Stomach (tissue), 8 donors: ENCODE measurements at regions not wholly inside any gene's neighbourhood (a gene's known extent, or its start where the extent isn't known, plus 50 kb on each side); places are given as distances from the start of the nearest gene placed in this dataset.

ENCODE experiments used
- DNase-seq, 2 donors: peaks; one replicate each; pipeline versions ENCODE4 v3.0.0 to v3.0.0-alpha.2; 2013 to 2019
- H3K27ac ChIP-seq, 5 donors: fragments of 200-600 bp in 4 of 5; sonication (generic) in 4 of 5; one replicate each; pipeline ENCODE4 v1.5.1; 2013 to 2019; ENCODE audit warnings: mild to moderate bottlenecking in 1 of 5, moderate library complexity in 1 of 5
- H3K27me3 ChIP-seq, 3 donors: fragments of 200-600 bp; sonication (generic); one replicate each; pipeline ENCODE4 v1.5.1; 2017 to 2019; ENCODE audit warnings: mixed run types in 1 of 3
- H3K36me3 ChIP-seq, 4 donors: fragments of 200-600 bp; sonication (generic); 1 replicate in 3 of 4; 2 replicates in 1 of 4; pipeline ENCODE4 v1.5.1; 2016 to 2019
- H3K4me1 ChIP-seq, 4 donors: fragments of 200-600 bp; sonication (generic); one replicate each; pipeline ENCODE4 v1.5.1; 2016 to 2019
- H3K4me3 ChIP-seq, 4 donors: fragments of 200-600 bp; sonication (generic) in 3 of 4; one replicate each; pipeline ENCODE4 v1.5.1; 2016 to 2019; ENCODE audit warnings: mild to moderate bottlenecking in 1 of 4
- H3K9me3 ChIP-seq, 4 donors: fragments of 200-600 bp; sonication (generic); one replicate each; pipeline ENCODE4 v1.5.1; 2016 to 2019
- CTCF ChIP-seq, 7 experiments: fragments of 450-650 bp in 4 of 7; fragments of 200-600 bp in 3 of 7; sonication (generic) in 3 of 7; IDR thresholded peaks; one replicate each; pipeline ENCODE4 v1.5.1; 2016 to 2019; ENCODE audit warnings: antibody characterized with exemption in 7 of 7, control low read depth in 2 of 7, mild to moderate bottlenecking in 1 of 7
- EP300 ChIP-seq: sonication (generic); formaldehyde crosslinking; IDR thresholded peaks from one replicate; pipeline ENCODE4 v1.6.1; 2017; ENCODE audit warnings: antibody characterized with exemption
- POLR2A ChIP-seq, 4 donors: fragments of 450-650 bp; IDR thresholded peaks; one replicate each; pipeline ENCODE4 v1.6.1; 2016; ENCODE audit warnings: antibody characterized with exemption in 4 of 4, control low read depth in 2 of 4, mild to moderate bottlenecking in 1 of 4, moderate library complexity in 1 of 4
- POLR2AphosphoS5 ChIP-seq, 3 donors: sonication (generic); formaldehyde crosslinking; IDR thresholded peaks; one replicate each; pipeline ENCODE4 v1.6.1; 2016; ENCODE audit warnings: antibody characterized with exemption in 3 of 3
- WGBS, 5 donors: extraction: QIAGEN DNeasy Blood & Tissue Kit in 3 of 5; methylation state at CpG; one replicate each; pipeline versions ENCODE4 v1.1.5 to v1.1.7; 2013 to 2018; 5-methylcytosine and 5-hydroxymethylcytosine counted together
- intact Hi-C: fragments of 100-400 bp; cut with DNase I; formaldehyde crosslinking; loops from one replicate; pipeline ENCODE4 v1.15.1; 2023; ENCODE audit warnings: low total_unique reads
- donor health status: healthy with polysubstance abuse.
- donor health status: Bipolar disorder and iron deficiency.
- donor health status: healthy.

DNA sequence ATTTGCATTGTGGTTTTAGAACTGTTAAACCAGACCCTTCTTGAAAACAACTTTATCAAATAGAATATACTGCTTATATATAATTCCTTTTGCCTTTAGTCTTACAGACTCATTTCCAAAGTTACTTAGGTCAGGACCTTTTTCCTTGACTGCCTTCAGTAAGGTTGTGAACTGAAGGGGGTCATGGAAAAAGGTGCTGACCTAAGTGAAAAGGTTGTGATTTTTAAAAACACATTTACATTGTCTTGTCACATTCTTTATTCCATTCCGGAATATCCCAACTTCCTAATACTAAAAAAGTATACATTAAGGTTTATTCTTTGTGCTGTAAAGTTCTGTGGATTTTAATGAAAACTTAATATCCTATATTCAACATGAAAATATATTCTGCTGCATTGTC is 581.4 kb downstream of the SOCS6 start:
- intact Hi-C loops = no loop called here
- H3K4me3 ChIP-seq = no peak overlapping the region
- no peak overlapping the region for H3K27ac ChIP-seq
- no peak for TF ChIP-seq POLR2A (IDR thresholded peaks at IDR 0.05)
- no peak for TF ChIP-seq EP300
- no peak for TF ChIP-seq CTCF (IDR thresholded peaks at IDR 0.05)
- no peak for TF ChIP-seq POLR2AphosphoS5 (IDR thresholded peaks at IDR 0.05)
- no peaks in the 10 kb centered on the region for H3K27me3 ChIP-seq
- 77 to 91% (median 81%) methylated on average over 1 of the region's 1 CpG for WGBS, 5 donors
- no peak for DNase-seq
- H3K36me3 ChIP-seq = no peaks in the 10 kb centered on the region
- H3K9me3 ChIP-seq = peaks cover 0 to 16% (median 1%) of the 10 kb centered on the region in 4 donors
- H3K4me1 ChIP-seq = no peaks in the 10 kb centered on the region

GRCh38 chr18:70848329-70848728 is 559.5 kb downstream of the SOCS6 start:
- Histone ChIP-seq H3K4me1 (no peaks in the 10 kb centered on the region), H3K27ac (no peak overlapping the region), H3K27me3 (no peaks in the 10 kb centered on the region), H3K36me3 (no peaks in the 10 kb centered on the region), H3K9me3 (no peaks in the 10 kb centered on the region), H3K4me3 (no peak overlapping the region)
- WGBS, 5 donors = 82 to 94% (median 91%) methylated on average over 7 of the region's 7 CpGs
- TF ChIP-seq CTCF (IDR thresholded peaks at IDR 0.05) = no peak
- TF ChIP-seq EP300 = no peak
- TF ChIP-seq POLR2AphosphoS5 (IDR thresholded peaks at IDR 0.05) = no peak
- TF ChIP-seq POLR2A (IDR thresholded peaks at IDR 0.05) = no peak
- intact Hi-C loops = no loop called here
- no peak for DNase-seq

DNA sequence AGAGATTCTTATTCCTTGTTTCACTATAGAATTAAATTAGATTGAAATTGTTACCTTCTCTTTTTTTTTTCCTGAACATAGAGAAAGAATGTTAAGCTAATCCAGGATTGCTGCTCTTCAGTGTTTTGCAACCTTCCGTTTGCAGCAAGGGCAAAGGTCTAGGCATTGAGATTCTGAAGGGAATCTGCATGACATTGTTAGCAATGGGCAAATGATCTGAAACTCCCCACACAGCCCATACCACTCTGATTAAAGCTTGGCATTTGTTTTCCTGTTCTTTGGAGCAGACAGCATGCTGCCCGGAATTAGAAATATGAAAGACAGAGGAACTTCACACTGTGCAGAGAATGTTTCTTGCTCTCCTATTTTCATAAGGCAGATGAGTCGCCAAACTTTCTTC is 551.8 kb downstream of the SOCS6 start:
- no peak overlapping the region for H3K27ac ChIP-seq
- H3K4me3 ChIP-seq = no peak overlapping the region
- H3K36me3 ChIP-seq = no peaks in the 10 kb centered on the region
- intact Hi-C loops = no loop called here
- DNase-seq = no peak
- no peaks in the 10 kb centered on the region for H3K4me1 ChIP-seq
- 64 to 71% (median 66%) methylated on average over 3 of the region's 3 CpGs for WGBS, 5 donors
- TF ChIP-seq POLR2AphosphoS5 (IDR thresholded peaks at IDR 0.05) (no peak), CTCF (IDR thresholded peaks at IDR 0.05) (no peak), POLR2A (IDR thresholded peaks at IDR 0.05) (no peak), EP300 (no peak)
- no peaks in the 10 kb centered on the region for H3K27me3 ChIP-seq
- H3K9me3 ChIP-seq = peaks cover 0 to 5% (median 0%) of the 10 kb centered on the region in 4 donors

- no peak for DNase-seq
- TF ChIP-seq POLR2A (IDR thresholded peaks at IDR 0.05) = no peak
- no peak for TF ChIP-seq CTCF (IDR thresholded peaks at IDR 0.05)
- no peak for TF ChIP-seq EP300
- no peak for TF ChIP-seq POLR2AphosphoS5 (IDR thresholded peaks at IDR 0.05)
- intact Hi-C loops = no loop called here
- H3K9me3 ChIP-seq = peaks cover 0 to 4% (median 0%) of the 10 kb centered on the region in 4 donors
- no peak overlapping the region for H3K27ac ChIP-seq
- H3K4me1 ChIP-seq = no peaks in the 10 kb centered on the region
- H3K36me3 ChIP-seq = no peaks in the 10 kb centered on the region
- H3K4me3 ChIP-seq = no peak overlapping the region
- no peaks in the 10 kb centered on the region for H3K27me3 ChIP-seq
- WGBS, 5 donors = 57 to 78% (median 64%) methylated on average over 3 of the region's 3 CpGs
Observed at GRCh38 chr18:70827632-70828031, 538.8 kb downstream of the SOCS6 start.
